ENCODE measurements at regions not wholly inside any gene's neighbourhood (a gene's known extent, or its start where the extent isn't known, plus 50 kb on each side); places are given as distances from the start of the nearest gene placed in this dataset.
A peak's percentile ranks its signal among the peaks of the same experiment; 100 is the strongest.

GRCh38 chr3:13223574-13224237, 150.5 kb upstream of the IQSEC1 start:
- DNase-seq = no peak

GRCh38 chr3:13222891-13223573, 149.8 kb upstream of the IQSEC1 start:
- no peak for DNase-seq

- no peak for DNase-seq
Observed at GRCh38 chr3:13222131-13222530, 148.9 kb upstream of the IQSEC1 start.

- no peak for DNase-seq
Observed at GRCh38 chr3:13221491-13222061, 148.3 kb upstream of the IQSEC1 start.

- no peak for DNase-seq
Observed at GRCh38 chr3:13220991-13221390, 147.8 kb upstream of the IQSEC1 start.

- DNase-seq = no peak
Observed at GRCh38 chr3:13219902-13220296, 146.7 kb upstream of the IQSEC1 start.

DNA sequence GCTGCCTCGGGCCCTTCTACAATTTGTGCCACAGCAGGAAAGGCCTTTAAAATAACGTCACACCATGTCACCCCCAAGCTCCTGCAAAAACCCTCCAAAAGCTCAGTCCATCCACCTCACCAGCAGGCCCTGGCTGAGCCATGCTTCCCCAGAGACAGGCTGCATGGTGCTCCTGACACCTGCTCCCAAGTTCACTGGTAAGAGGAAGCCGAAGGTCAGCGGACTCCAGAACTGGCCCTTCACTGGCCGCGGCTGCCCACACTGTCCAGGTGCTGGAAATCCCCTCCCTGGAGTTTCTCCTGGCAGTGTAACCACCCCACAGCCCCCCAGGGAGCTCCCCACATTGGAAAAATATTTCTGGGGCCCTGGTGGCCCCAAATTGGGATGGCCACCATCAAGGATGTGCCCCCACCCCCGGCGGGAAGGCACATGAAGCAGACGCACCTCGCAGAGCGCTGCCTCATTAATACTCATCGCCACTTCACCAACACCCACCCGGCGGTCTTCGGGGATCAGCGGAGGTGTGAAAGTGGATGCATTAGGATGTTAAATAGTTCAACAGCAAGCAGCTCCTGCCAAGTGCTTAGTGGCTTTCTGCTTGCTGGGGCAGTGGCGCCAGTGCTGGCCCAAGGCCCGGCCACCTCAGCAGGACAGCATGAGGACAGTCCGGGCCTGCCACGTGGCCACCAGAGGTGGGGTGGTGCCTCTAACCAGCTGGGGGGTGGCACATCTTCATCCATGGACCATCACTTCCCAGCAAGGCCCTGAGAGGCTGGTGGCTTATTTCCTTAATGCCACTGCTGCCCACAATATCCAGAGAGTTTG, 146.1 kb upstream of the IQSEC1 start:
- DNase-seq = no peak

- no peak for DNase-seq
Observed at GRCh38 chr3:13218541-13218908, 145.3 kb upstream of the IQSEC1 start.

- DNase-seq = peak; percentile 14
Observed at GRCh38 chr3:13217736-13218540, 144.7 kb upstream of the IQSEC1 start.

GRCh38 chr3:13217253-13217652, 144.0 kb upstream of the IQSEC1 start:
- DNase-seq = no peak

GRCh38 chr3:13215940-13216546, 142.8 kb upstream of the IQSEC1 start:
- peak; percentile 21 for DNase-seq

DNA sequence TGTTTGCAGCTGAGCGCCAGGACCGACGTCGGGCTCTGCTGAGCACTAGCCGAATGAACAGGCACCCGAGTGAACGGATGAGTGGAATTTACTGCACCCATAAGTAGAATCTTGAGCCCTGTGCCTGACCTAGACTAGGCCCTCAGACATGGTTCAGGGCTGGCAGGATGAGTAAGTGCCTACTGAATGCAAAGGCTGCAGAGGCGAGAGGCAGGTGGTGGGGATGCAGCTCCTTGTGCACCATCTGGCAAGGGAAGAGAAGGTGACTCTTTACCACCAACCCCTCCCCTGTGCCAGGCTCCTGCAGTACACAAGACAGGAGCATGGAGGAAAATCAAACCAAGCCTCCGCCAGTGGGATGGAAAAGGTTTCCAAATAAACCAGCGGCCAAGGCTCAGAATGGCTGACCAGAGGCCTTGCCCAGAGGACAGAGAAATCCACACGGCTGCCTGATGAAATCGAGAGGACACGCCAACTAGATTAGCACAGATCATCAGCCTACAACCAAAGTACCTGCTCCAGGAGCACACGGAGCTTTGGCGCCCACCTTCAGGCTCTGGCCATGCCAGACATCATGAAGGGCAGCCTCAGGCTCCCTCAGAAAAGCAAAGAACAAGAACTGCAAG, 141.7 kb upstream of the IQSEC1 start:
- no peak for DNase-seq

DNA sequence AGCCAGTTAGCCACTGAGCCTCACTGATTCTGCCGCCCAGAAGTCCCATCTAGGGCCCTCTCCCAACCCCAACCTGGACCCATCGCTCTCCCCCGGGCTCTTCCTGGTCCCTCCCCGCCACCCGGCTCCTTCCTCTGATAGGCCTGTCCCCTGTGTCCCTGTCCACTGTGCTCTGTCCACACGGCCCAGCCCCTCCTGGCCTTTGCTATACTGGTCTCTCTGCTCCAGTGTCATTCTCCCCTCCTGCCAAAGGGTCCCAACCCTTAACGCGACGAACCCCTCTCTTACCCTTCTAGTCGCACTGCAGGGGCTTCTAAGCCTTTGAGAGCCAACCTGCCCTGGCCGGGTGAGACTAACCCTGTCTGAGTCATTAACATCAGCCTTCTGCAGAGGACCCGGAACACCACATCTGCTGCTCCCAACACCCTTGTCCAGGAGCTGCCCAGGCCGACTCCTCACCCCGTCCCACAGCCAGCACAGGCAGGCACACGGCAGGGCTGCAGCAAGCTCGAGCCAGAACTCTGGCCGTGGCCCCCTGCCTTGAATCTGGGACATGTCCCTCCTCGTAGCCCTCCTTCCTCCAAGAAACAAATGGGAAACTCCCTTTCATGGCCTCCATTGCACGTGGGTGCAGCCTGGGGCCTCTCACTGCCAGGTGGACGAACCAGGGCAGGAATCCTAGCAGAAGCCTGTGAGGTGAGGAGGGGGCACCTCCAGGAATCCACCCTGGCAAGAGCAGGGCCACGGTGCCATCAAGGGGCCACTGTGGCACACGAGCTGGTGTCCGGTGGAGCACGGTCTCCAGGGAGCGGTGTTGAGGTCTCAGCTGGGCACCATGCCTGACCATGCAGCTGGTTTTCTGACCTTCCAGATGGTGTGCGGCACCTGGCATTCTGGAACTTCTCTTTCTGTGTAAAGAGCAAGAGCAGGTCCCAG, 140.9 kb upstream of the IQSEC1 start:
- DNase-seq = no peak

DNA sequence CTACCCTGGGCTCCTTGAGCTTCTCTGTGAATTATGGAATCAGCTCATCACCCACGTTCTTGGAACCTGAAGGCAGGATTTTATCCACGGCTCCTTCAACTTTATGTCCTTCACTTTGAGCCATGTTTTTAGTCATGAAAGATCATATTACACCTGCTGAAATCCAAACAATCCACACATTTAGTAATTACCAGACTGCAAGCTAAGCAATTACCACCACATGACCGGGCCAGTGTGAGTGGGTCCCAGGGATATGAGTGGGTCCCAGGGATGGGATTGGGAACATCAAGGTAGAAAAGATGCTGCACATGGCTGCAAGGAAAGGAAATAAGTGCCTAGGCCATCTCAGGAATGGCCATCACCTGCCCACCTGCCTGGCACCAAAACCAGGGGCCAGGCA, 140.3 kb upstream of the IQSEC1 start:
- no peak for DNase-seq

- DNase-seq = no peak
Observed at GRCh38 chr3:13211605-13212210, 138.5 kb upstream of the IQSEC1 start.

- DNase-seq = no peak
Observed at GRCh38 chr3:13210221-13210975, 137.2 kb upstream of the IQSEC1 start.

- no peak for DNase-seq
Observed at GRCh38 chr3:13209634-13209997, 136.4 kb upstream of the IQSEC1 start.

GRCh38 chr3:13208706-13209633, 135.7 kb upstream of the IQSEC1 start:
- DNase-seq = no peak

All from fibroblast of skin of right quadriceps (primary cell).